ENCODE measurements at regions not wholly inside any gene's neighbourhood (a gene's known extent, or its start where the extent isn't known, plus 50 kb on each side); places are given as distances from the start of the nearest gene placed in this dataset.

GRCh38 chr1:30381671-30382365 is 341.6 kb downstream of the MATN1 start:
- TF ChIP-seq SIN3A (IDR thresholded peaks at IDR 0.05; ENCODE audit: borderline replicate concordance, insufficient read depth, low read length) (no peak), FOXP2 (optimal IDR thresholded peaks at IDR 0.05; ENCODE audit: borderline replicate concordance, extremely low read depth, extremely low read length, insufficient read depth) (no peak), REST (IDR thresholded peaks at IDR 0.05; ENCODE audit: insufficient read depth in 1 of 2, low read depth in 2 of 2, low read length in 2 of 2) (no peak), POLR2AphosphoS5 (IDR thresholded peaks at IDR 0.05; ENCODE audit: low read depth, low read length) (no peak), TAF1 (IDR thresholded peaks at IDR 0.05; ENCODE audit: borderline replicate concordance, insufficient read depth, low read length) (no peak)

- no peak for TF ChIP-seq FOXP2 (optimal IDR thresholded peaks at IDR 0.05; ENCODE audit: borderline replicate concordance, extremely low read depth, extremely low read length, insufficient read depth)
- no peak for TF ChIP-seq SIN3A (IDR thresholded peaks at IDR 0.05; ENCODE audit: borderline replicate concordance, insufficient read depth, low read length)
- TF ChIP-seq POLR2AphosphoS5 (IDR thresholded peaks at IDR 0.05; ENCODE audit: low read depth, low read length) = no peak
- TF ChIP-seq TAF1 (IDR thresholded peaks at IDR 0.05; ENCODE audit: borderline replicate concordance, insufficient read depth, low read length) = no peak
- no peak for TF ChIP-seq REST (IDR thresholded peaks at IDR 0.05; ENCODE audit: insufficient read depth in 1 of 2, low read depth in 2 of 2, low read length in 2 of 2)
These were observed 342.1 kb downstream of the MATN1 start for GRCh38 chr1:30381266-30381665.

- TF ChIP-seq REST (IDR thresholded peaks at IDR 0.05; ENCODE audit: insufficient read depth in 1 of 2, low read depth in 2 of 2, low read length in 2 of 2) (no peak), TAF1 (IDR thresholded peaks at IDR 0.05; ENCODE audit: borderline replicate concordance, insufficient read depth, low read length) (no peak), POLR2AphosphoS5 (IDR thresholded peaks at IDR 0.05; ENCODE audit: low read depth, low read length) (no peak), FOXP2 (optimal IDR thresholded peaks at IDR 0.05; ENCODE audit: borderline replicate concordance, extremely low read depth, extremely low read length, insufficient read depth) (no peak), SIN3A (IDR thresholded peaks at IDR 0.05; ENCODE audit: borderline replicate concordance, insufficient read depth, low read length) (no peak)
These were observed 342.8 kb downstream of the MATN1 start for GRCh38 chr1:30380625-30380984.

GRCh38 chr1:30379684-30380624 is 343.4 kb downstream of the MATN1 start:
- TF ChIP-seq REST (IDR thresholded peaks at IDR 0.05; ENCODE audit: insufficient read depth in 1 of 2, low read depth in 2 of 2, low read length in 2 of 2) (no peak), TAF1 (IDR thresholded peaks at IDR 0.05; ENCODE audit: borderline replicate concordance, insufficient read depth, low read length) (no peak), POLR2AphosphoS5 (IDR thresholded peaks at IDR 0.05; ENCODE audit: low read depth, low read length) (no peak), SIN3A (IDR thresholded peaks at IDR 0.05; ENCODE audit: borderline replicate concordance, insufficient read depth, low read length) (no peak), FOXP2 (optimal IDR thresholded peaks at IDR 0.05; ENCODE audit: borderline replicate concordance, extremely low read depth, extremely low read length, insufficient read depth) (no peak)

All from PFSK-1 (cell line).